UCSD-AML1 (cell line): ENCODE measurements at regions not wholly inside any gene's neighbourhood (a gene's known extent, or its start where the extent isn't known, plus 50 kb on each side); places are given as distances from the start of the nearest gene placed in this dataset.
"Not testable (repeated sequence)": the region's sequence is repeated elsewhere in the genome, so short reads cannot be mapped to it uniquely, and the experiment has no call there.

Experiments used
- DNase-seq: peaks from one replicate; lab custom pipeline; 2025; ENCODE audit not compliant: unreplicated experiment; lab: John Stamatoyannopoulos, UW

GRCh38 chr4:18695733-18696527 lies 674.4 kb upstream of the LCORL start:
- DNase-seq: no peak

GRCh38 chr4:18691431-18692200 lies 670.1 kb upstream of the LCORL start:
- peak; percentile 7 for DNase-seq

- DNase-seq: no peak
These were observed 668.9 kb upstream of the LCORL start for GRCh38 chr4:18690291-18690955.

DNA sequence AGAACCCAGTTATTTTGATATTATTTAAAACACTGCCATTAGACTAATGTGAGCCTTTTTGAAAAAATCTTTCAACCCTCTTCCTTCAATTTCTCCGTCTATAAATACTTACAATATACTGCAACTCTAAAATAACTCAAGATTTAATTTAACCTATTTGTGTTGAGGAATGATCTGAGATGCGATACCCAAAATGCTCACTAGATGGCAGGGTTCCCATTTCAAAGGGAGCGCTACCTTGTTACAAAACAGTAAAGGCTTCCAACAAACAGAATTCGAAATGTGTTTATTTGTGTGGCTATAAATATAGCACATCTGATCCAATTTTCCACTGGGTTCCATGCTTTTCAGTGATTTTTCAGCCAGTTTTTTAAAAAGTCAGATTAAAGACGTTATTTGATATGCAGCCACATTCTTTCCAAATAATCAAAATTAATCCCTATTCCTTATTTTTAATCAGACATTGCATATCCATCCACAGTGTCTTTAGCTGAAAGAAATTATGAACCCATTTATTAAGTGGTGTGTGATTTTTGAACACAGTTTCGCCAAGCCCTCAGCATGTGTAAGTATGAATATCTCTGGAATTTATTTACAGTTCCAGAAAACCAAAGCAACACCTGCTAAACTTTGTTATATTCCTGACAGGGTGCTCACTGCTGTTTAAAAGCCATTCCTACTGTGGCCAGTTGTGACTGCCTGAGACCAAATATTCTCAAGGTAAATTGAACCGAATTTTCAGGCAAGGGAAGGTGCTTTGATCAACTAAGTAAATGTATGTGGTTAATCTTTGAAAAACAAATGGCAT lies 668.0 kb upstream of the LCORL start:
- DNase-seq: no peak

DNA sequence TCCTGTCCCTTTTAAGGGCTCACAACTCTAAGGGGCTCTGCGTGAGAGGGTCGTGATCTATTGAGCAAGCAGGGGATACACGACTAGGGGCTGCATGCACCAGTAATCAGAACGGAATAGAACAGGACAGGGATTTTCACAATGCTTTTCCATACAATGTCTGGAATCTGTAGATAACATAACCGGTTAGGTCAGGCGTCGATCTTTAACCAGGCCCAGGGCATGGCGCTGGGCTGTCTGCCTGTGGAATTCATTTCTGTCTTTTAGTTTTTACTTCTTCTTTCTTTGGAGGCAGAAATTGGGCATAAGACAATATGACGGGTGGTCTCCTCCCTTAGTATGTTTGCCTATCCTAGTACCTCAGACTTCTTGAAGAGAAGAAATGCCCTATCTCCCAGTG lies 666.8 kb upstream of the LCORL start:
- not testable (repeated sequence) for DNase-seq

DNA sequence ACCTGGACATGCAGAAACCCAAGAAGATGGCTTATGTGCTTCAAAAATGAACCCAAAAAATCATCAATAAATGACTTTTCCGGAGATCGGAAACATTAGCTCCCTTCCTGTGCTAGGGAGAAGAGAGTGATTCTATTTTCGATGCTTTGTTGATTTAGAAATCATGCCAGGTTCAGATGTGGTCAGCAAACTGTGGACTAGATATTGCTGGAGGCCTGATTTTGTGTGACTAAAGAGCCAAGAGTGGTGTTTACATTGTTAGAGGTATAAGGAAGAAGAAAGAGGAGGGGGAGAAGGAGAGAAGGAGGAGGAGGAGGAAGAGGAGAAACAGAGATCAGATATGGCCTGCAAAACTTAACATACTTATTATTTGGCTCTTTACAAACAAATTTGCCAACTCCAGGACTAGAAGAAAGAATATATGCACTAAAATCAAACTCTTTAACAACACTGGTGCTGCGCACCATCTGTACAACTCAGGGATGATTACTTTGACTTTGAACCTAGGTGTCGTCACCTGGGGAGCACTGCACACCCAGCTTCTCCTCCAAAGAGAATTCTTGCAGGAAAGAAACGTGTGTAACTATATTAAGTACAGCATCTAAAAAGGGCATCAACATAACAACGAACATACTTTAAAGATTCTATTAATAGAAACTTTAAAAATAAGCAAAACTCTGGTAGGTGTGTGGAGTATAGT lies 664.9 kb upstream of the LCORL start:
- DNase-seq: no peak

DNA sequence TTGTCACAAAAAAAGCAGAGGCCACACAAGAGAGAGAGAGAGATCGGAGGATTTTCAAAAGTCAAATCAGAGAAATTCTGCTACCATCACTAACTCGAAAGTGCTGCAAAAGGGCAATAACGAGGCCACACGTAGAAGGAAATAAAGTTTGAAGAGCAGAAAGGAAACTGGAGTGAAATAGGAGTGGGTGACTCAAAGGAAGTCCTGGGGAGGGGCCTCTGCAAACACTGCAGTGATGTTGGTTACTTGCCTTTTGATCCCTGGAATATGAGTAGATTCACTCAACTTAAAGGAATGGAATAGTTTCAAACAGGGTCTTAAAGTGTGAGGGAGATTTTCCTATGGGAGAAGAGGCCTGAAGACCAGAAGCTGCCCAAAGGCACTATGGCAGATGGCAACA lies 663.4 kb upstream of the LCORL start:
- DNase-seq: no peak

- DNase-seq: no peak
These were observed 655.0 kb upstream of the LCORL start for GRCh38 chr4:18676526-18676915.

DNA sequence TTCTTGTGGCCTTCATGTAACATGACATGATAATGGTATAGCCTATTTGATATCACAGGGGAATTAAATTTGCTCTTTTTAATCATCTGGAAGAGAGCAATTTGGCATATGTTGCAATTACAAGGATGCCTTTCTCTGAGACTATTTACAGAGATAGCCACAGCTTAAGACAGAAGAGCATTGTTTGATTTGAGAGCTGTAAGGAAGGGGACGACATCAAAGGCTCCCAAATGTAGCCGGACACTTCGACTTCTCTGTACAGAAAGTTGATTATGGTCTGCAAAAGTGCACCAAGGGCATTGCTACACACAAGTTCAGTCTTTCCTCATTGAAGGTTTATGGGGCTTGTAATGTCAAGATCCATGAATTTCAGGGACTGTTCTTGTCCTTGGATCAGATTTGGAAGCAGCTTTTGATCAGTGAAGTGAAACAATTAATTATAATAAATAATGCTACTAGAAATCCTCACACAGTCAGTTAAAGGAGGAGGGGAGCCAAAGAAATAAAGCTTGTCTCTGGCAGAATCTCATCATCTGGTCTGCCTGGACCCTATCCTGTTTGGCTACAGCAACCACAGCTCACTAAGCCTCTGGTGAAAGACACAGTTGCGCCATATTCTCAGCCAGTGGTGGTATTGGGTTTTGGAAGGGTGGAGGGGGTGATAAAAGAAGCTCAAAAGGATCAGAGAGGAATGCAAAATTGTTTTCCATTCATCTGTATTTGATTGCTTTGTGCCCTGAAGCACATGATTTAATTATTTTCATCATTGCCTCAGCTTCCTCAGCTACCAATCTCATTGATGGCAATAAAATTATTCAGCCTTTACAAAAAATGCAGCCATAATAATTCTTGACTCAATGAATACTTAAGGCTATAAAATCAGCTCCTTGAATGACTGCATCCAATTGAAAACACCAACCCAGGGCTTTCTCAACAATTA lies 654.3 kb upstream of the LCORL start:
- DNase-seq: no peak

GRCh38 chr4:18670034-18670433 lies 648.5 kb upstream of the LCORL start:
- no peak for DNase-seq

DNA sequence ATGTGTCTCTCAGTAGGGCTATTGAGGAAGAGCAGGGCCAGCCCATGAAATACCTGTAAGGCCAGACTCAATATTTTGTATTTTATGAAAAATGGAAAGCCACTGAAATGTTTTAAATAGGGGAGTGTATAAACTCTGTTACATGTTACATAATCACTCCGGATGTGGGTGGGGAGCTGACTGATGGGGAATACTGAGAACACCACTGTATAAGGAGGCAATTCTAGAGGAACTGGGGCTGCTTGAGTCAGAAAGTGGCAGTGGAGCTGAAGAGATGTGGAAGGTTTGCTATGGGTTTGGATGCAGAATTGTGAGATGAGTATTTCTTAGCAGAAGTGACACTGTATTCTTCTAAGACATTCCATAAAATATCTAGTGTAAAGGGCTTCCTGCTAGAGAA lies 647.8 kb upstream of the LCORL start:
- no peak for DNase-seq

- no peak for DNase-seq
These were observed 644.8 kb upstream of the LCORL start for GRCh38 chr4:18666322-18666721.

- DNase-seq: no peak
These were observed 642.6 kb upstream of the LCORL start for GRCh38 chr4:18664171-18664570.

DNA sequence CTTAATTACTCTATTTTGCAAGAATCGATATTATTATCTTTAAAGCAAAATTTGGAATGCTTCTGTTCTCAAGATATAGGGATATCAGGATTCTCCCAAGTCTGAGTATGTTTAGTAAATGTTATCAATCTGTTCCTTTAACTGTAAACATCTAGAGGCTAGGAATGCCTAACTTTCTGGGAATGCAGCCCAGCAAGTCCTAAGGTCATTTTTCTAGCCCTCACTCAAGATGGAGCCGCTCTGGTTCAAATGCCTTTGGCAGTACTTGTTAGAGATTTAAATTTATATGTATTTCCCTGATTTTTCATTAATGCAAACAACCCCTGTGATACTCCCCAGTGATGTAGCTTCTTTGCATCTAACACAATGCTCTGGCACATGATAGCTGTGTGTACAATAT lies 623.8 kb upstream of the LCORL start:
- no peak for DNase-seq

GRCh38 chr4:18641334-18641733 lies 619.8 kb upstream of the LCORL start:
- DNase-seq: no peak

GRCh38 chr4:18638031-18638430 lies 616.5 kb upstream of the LCORL start:
- no peak for DNase-seq

- DNase-seq: no peak
These were observed 614.5 kb upstream of the LCORL start for GRCh38 chr4:18636001-18636585.

DNA sequence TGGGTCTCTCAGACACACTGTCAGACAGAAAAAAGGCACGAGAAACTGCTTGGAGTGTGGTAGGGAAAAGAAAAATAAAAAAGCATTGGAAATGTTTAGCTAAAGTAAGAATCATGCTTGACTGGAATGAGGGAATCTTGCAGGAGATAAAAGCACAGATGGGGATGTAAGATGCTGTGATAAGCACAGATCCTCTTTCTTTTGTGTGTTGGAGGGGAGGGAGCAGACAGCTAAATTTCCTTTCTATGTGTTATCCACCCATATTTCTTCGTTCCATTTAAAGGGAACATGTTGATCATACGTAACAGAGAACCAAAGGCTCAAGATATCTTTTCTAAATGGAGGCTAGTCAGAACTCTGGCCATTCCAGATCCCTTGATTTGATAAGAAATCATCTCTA lies 614.0 kb upstream of the LCORL start:
- no peak for DNase-seq

GRCh38 chr4:18631586-18631985 lies 610.0 kb upstream of the LCORL start:
- no peak for DNase-seq
